GM12878 (cell line): ENCODE measurements at regions not wholly inside any gene's neighbourhood (a gene's known extent, or its start where the extent isn't known, plus 50 kb on each side); places are given as distances from the start of the nearest gene placed in this dataset.

Source experiments
- ATAC-seq: fragments of 200-7000 bp; cut with Tn5 transposase; 3 replicates; pipeline ENCODE4 v1.9.1; 2020; ENCODE audit warnings: mild to moderate bottlenecking, moderate library complexity
- BruUV-seq: library from RNA; stranded (reverse); fragments of 400-500 nt; replicated peaks from 2 replicates; lab custom pipeline; 2021; lab: Mats Ljungman, UMichigan
- CTCF ChIA-PET: fragments of 300-600 bp; sonication (Branson Sonifier 250); formaldehyde crosslinking; extraction: SDS; loops from one replicate; lab custom pipeline; 2021; ENCODE audit warnings: inconsistent platforms; lab: Yijun Ruan, JAX
- POLR2A ChIA-PET: fragments of 350-600 bp; formaldehyde crosslinking; extraction: SDS; loops from one replicate; lab custom pipeline; 2021; ENCODE audit warnings: inconsistent platforms; lab: Charles Lee
- RAD21 ChIA-PET: fragments of 300-600 bp; sonication (Branson Sonifier 250); formaldehyde crosslinking; loops from one replicate; lab custom pipeline; 2023; ENCODE audit warnings: antibody characterized with exemption; ENCODE audit not compliant: unreplicated experiment; lab: Charles Lee
- SMC1A ChIA-PET: fragments of 300-600 bp; sonication (Branson Sonifier 250); formaldehyde crosslinking; loops from one replicate; lab custom pipeline; 2023; ENCODE audit not compliant: unreplicated experiment, uncharacterized antibody; lab: Charles Lee
- DNase-seq: peaks from one replicate; pipeline ENCODE4 v3.0.0-alpha.2; 2011; ENCODE audit warnings: low read depth, low spot score
- FAIRE-seq: peaks from 3 replicates; lab custom pipeline; 2011; peaks lifted over from hg19 to GRCh38; lab: Jason Lieb, UNC
- H2AFZ ChIP-seq: 2 replicates; pipeline ENCODE4 v1.6.0; 2011; ENCODE audit warnings: low read depth, low read length, control low read depth; ENCODE audit not compliant: control insufficient read depth
- H3K27ac ChIP-seq: 2 replicates; pipeline ENCODE4 v1.5.1; 2011; ENCODE audit warnings: control low read depth; ENCODE audit not compliant: control insufficient read depth, insufficient read depth
- H3K27me3 ChIP-seq, 2 experiments: replicated peaks in 1 of 2; 2 replicates each; pipeline versions ENCODE4 v1.6.0 to v1.6.1; 2011; ENCODE audit warnings: low read length in 1 of 2; ENCODE audit not compliant: control insufficient read depth in 2 of 2, insufficient read depth in 2 of 2
- H3K36me3 ChIP-seq, 2 experiments: 2 replicates each; pipeline ENCODE4 v1.5.1; 2011; ENCODE audit warnings: low read length in 1 of 2; ENCODE audit not compliant: control insufficient read depth in 2 of 2, insufficient read depth in 2 of 2
- H3K4me1 ChIP-seq: 2 replicates; pipeline ENCODE4 v1.6.1; 2011; ENCODE audit warnings: mild to moderate bottlenecking, low read length, moderate library complexity, mixed read lengths; ENCODE audit not compliant: control insufficient read depth, insufficient read depth
- H3K4me2 ChIP-seq: 2 replicates; pipeline ENCODE4 v1.6.0; 2011; ENCODE audit warnings: control low read depth; ENCODE audit not compliant: control insufficient read depth, insufficient read depth
- H3K4me3 ChIP-seq: fragments of 200-600 bp; sonication (generic); 2 replicates; pipeline ENCODE4 v1.5.1; 2016
- H3K79me2 ChIP-seq: 2 replicates; pipeline ENCODE4 v1.6.0; 2011; ENCODE audit warnings: low read length; ENCODE audit not compliant: control insufficient read depth, insufficient read depth
- H3K9ac ChIP-seq: 2 replicates; pipeline ENCODE4 v1.8.0; 2011; ENCODE audit warnings: low read length, control low read depth, mixed read lengths; ENCODE audit not compliant: control insufficient read depth, insufficient read depth
- H3K9me3 ChIP-seq: replicated peaks from 3 replicates; pipeline ENCODE4 v1.5.1; 2011; ENCODE audit warnings: mild to moderate bottlenecking, low read length; ENCODE audit not compliant: control insufficient read depth, insufficient read depth
- H4K20me1 ChIP-seq: 2 replicates; pipeline ENCODE4 v1.6.0; 2011; ENCODE audit not compliant: control insufficient read depth, insufficient read depth
- BMI1 ChIP-seq: fragments of 450-650 bp; IDR thresholded peaks from 2 replicates; pipeline ENCODE4 v1.6.1; 2016; ENCODE audit warnings: mild to moderate bottlenecking, moderate library complexity, borderline replicate concordance
- CTCF ChIP-seq, 3 experiments: IDR thresholded peaks in 2 of 3; conservative IDR thresholded peaks in 1 of 3; 2 replicates each; pipeline ENCODE4 v1.5.1; 2011; ENCODE audit warnings: low read depth in 3 of 3, low read length in 3 of 3, mild to moderate bottlenecking in 3 of 3, control low read depth in 2 of 3, moderate library complexity in 2 of 3, inconsistent platforms in 1 of 3, mixed read lengths in 1 of 3; ENCODE audit not compliant: control insufficient read depth in 2 of 3, insufficient read depth in 1 of 3; ENCODE audit errors: extremely low read depth in 1 of 3
- IRF3 ChIP-seq: fragments of 450-650 bp; IDR thresholded peaks from 2 replicates; pipeline ENCODE4 v1.6.1; 2014; ENCODE audit warnings: mild to moderate bottlenecking
- MAX ChIP-seq: IDR thresholded peaks from 2 replicates; pipeline ENCODE4 v1.6.1; 2012; ENCODE audit warnings: low read depth, low read length, improper control_type of control experiment
- PAX5 ChIP-seq: IDR thresholded peaks from 2 replicates; pipeline ENCODE4 v1.6.1; 2011; ENCODE audit warnings: low read depth, low read length, borderline replicate concordance
- RAD51 ChIP-seq: fragments of 450-650 bp; IDR thresholded peaks from 2 replicates; pipeline ENCODE4 v1.6.1; 2016; ENCODE audit warnings: moderate library complexity, mild to moderate bottlenecking, inconsistent platforms
- RBBP5 ChIP-seq: fragments of 200-600 bp; sonication (generic); conservative IDR thresholded peaks from 2 replicates; pipeline ENCODE4 v1.6.1; 2016
- REST ChIP-seq: IDR thresholded peaks from 2 replicates; pipeline ENCODE4 v1.6.1; 2012; ENCODE audit warnings: mild to moderate bottlenecking, low read depth, low read length
- SRF ChIP-seq, 2 experiments: IDR thresholded peaks; 2 replicates each; pipeline ENCODE4 v1.6.1; 2011; ENCODE audit warnings: low read depth in 2 of 2, low read length in 2 of 2, mild to moderate bottlenecking in 1 of 2, moderate library complexity in 1 of 2
- STAT3 ChIP-seq: IDR thresholded peaks from 2 replicates; pipeline ENCODE4 v1.6.1; 2011; ENCODE audit warnings: low read depth, low read length, improper control_type of control experiment
- ZBTB40 ChIP-seq: fragments of 450-650 bp; IDR thresholded peaks from 2 replicates; pipeline ENCODE4 v1.6.1; 2016; ENCODE audit warnings: mild to moderate bottlenecking, moderate library complexity, borderline replicate concordance
- WGBS: methylation state at CpG from one replicate; pipeline ENCODE4 v1.1.6; 2016; ENCODE audit warnings: low lambda C conversion rate; ENCODE audit not compliant: insufficient replicate concordance, insufficient coverage; ENCODE audit errors: missing lambda C conversion rate; 5-methylcytosine and 5-hydroxymethylcytosine counted together
- in situ Hi-C: fragments of 300-500 bp; cut with MboI; formaldehyde crosslinking; loops from 9 replicates; pipeline ENCODE4 v1.14.3; 2018; ENCODE audit warnings: mixed read lengths
- intact Hi-C: fragments of 100-400 bp; cut with micrococcal nuclease; formaldehyde crosslinking; loops from one replicate; pipeline ENCODE4 v1.14.2; 2022; ENCODE audit not compliant: unreplicated experiment

- no peak for TF ChIP-seq BMI1
- TF ChIP-seq ZBTB40: no peak
- TF ChIP-seq CTCF (IDR thresholded peaks at IDR 0.05 in 2 of 3, conservative IDR thresholded peaks at IDR 0.05 in 1 of 3; ENCODE audit: control insufficient read depth in 2 of 3, extremely low read depth in 1 of 3, insufficient read depth in 1 of 3, low read depth in 3 of 3, low read length in 3 of 3): peak in 1 of 3 experiments; percentile 20; a peak in 1 of 6 replicates
- no peak for TF ChIP-seq RBBP5
- TF ChIP-seq MAX: no peak
- no peak for TF ChIP-seq IRF3
- TF ChIP-seq RAD51: peak; percentile 40; the same call in 1 of the 2 replicates
- TF ChIP-seq SRF (IDR thresholded peaks at IDR 0.05; ENCODE audit: low read depth in 2 of 2, low read length in 2 of 2): no peak
- no peak for TF ChIP-seq REST
- TF ChIP-seq STAT3: no peak
- no peak for TF ChIP-seq PAX5
- TF ChIP-seq, all 136 proteins: peak for 2
- H3K36me3 ChIP-seq: no peaks in the 10 kb centered on the region
- H3K9ac ChIP-seq: no peak overlapping the region
- SMC1A ChIA-PET: interaction anchor here (1.3 kb wide), 1 partner anchor 1011 kb away, joined by 5 read pairs; no protein-coding TSS in a partner anchor
- CTCF ChIA-PET: interaction anchor here (1.7 to 2.5 kb wide), 2 partner anchors 9 to 11 kb away, joined by 3 to 6 read pairs; no protein-coding TSS in a partner anchor
- no peaks in the 10 kb centered on the region for H3K9me3 ChIP-seq
- no peaks in the 10 kb centered on the region for H3K79me2 ChIP-seq
- POLR2A ChIA-PET: no interaction called here
- in situ Hi-C loops: no loop called here
- WGBS: 9% methylated on average over 3 of the region's 3 CpGs
- H2AFZ ChIP-seq: no peak overlapping the region
- ATAC-seq: peak; percentile 39
- no peaks in the 10 kb centered on the region for H3K4me1 ChIP-seq
- BruUV-seq: no TSS peak
- no peak for FAIRE-seq
- H3K27ac ChIP-seq: no peak overlapping the region
- intact Hi-C loops: loop anchor here (10.0 kb wide), 1 partner anchor 140 kb away; no protein-coding TSS in a partner anchor
- H3K4me2 ChIP-seq: no peak overlapping the region
- H4K20me1 ChIP-seq: no peaks in the 10 kb centered on the region
- RAD21 ChIA-PET: no interaction called here
- no peak for DNase-seq
- no peak overlapping the region for H3K4me3 ChIP-seq
- no peaks in the 10 kb centered on the region for H3K27me3 ChIP-seq
These were observed 1232.1 kb downstream of the MRPL39 start for GRCh38 chr21:24375201-24375600.
